Keratinocyte (primary cell): ENCODE measurements at regions not wholly inside any gene's neighbourhood (a gene's known extent, or its start where the extent isn't known, plus 50 kb on each side); places are given as distances from the start of the nearest gene placed in this dataset.

Experiments
- CTCF ChIP-seq, 3 experiments: IDR thresholded peaks in 1 of 3; conservative IDR thresholded peaks in 1 of 3; optimal IDR thresholded peaks in 1 of 3; 2 replicates in 2 of 3; 3 replicates in 1 of 3; pipeline versions ENCODE3 to v1.5.1; 2011; ENCODE audit warnings: low read length in 3 of 3, mild to moderate bottlenecking in 3 of 3, moderate library complexity in 2 of 3, control low read depth in 1 of 3, inconsistent platforms in 1 of 3; ENCODE audit not compliant: insufficient read depth in 2 of 3; ENCODE audit errors: extremely low read depth in 1 of 3
- EZH2 ChIP-seq: IDR thresholded peaks from one replicate; pipeline ENCODE4 v1.6.1; 2012; ENCODE audit warnings: inconsistent platforms, mild to moderate bottlenecking, low read length, moderate library complexity

GRCh38 chr6:25175196-25175595 is 104.0 kb upstream of the CARMIL1 start:
- no peak for TF ChIP-seq CTCF (optimal IDR thresholded peaks at IDR 0.05 in 1 of 3, IDR thresholded peaks at IDR 0.05 in 1 of 3, conservative IDR thresholded peaks at IDR 0.05 in 1 of 3; ENCODE audit: extremely low read depth in 1 of 3, insufficient read depth in 2 of 3, low read length in 3 of 3)
- no peak for TF ChIP-seq EZH2
